ENCODE measurements at regions not wholly inside any gene's neighbourhood (a gene's known extent, or its start where the extent isn't known, plus 50 kb on each side); places are given as distances from the start of the nearest gene placed in this dataset.

DNA sequence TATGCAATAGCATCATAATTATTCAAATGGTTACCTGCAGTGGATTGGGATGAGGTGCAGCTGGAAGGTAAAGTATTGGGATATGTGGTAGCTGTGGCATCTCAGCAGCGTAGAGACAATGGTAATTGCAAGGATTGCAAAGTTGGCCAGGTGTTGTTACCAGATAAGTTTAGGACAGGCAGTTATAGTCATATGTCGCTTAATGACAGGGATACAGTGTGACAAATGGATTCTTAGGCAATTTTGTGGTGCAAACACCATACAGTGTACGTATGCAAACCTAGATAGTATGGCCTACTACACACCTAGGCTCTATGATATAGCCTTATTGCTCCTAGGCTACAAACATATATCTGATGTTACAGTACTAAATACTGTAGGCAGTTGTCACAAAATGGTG, 163.5 kb upstream of the LYZL2 start:
- no peak for DNase-seq

DNA sequence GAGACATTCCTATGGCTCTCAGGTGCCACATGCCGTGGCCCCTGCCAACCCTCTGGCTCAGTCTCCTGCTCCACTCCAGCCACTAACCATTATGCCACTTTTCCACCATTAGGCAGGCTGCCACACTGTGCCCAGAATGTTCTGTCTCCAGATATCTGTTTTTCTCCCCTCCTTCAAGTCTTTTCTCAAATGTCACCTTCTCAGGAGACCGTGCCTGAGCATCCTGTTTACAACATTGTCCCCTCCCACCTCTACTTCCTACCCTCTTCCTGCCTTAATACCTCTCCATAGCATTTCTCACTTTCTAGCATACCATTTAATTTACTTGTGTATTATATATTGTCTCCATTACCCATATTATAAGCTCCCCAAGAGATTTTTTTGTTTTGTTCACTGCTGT, 162.5 kb upstream of the LYZL2 start:
- DNase-seq = no peak

DNA sequence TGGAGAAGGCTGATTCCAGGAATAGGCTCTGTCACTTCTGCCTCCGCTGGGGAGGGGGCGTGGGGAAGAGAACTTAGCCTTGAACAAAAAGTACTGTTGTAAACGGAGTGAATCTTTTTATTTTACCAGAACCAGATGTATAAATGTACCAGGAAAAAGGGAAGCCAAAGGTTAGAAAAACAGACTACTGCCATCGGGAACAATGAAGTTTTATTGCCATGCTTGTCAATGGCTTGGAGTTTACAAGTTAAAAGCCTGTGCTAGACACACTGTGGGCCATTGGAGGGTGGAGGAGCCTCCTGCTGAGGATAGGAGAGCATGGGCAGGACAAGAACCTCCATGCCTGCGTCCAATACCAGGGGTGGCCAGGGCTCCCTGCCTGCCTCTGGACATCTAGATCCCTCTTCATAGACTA, 161.7 kb upstream of the LYZL2 start:
- DNase-seq = no peak

DNA sequence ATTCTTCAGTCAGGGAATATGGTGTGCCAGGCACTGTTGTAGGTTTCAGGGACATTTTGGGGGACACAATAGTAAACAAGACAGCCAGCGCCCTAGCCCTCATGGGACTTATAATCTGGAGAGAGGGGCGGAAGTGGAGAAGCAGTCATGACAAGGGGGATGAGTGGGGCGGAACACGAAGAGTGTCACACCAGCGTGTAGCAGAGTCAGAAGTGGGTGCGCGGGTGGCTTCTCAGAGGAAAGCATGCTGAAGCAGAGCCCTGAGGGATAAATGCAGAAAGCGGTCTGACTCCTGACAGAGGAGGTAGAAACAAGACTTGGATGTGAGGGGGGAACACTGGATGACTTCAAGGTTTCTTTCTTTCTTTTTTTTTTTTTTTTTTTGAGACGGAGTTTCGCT, 160.3 kb upstream of the LYZL2 start:
- DNase-seq = peak in 1 of 2 experiments; percentile 23

DNA sequence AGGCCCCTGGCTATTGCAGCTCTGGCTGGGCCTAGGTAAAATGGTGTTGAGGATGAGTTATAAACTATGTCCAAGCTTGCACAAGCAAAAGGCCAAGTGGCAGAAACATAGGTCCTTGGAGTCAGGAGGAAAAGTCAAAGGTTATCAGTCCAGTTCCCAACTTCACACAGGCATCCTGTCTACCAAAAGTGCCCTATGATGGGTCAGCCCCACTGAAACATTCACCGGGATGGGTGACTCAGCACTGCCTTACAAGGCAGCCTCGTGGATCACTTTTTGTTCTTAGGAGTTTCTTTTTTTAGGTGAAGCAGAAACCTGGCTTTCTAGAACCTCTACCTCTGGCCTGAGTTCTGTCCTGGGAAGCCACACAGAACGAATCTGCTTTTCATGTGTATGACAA, 158.8 kb upstream of the LYZL2 start:
- no peak for DNase-seq

DNA sequence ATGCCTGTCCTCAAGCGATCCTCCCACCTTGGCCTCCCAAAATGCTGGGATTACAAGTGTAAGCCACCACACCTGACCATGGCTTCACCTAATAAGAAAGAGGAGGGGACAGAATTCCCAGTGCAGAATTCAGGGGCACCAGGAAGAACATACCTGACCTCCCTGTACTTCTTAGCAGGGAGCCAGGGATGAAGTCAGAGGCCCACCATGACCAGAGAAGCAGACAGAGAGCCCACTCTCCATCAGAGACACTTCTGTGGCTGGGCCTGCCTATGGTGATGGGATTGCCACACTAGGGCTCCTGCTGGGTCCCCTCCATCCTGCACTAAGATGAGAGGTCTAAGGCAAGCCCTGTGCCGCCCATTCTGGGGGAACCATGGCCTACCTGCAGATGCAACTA, 157.4 kb upstream of the LYZL2 start:
- DNase-seq = no peak

DNA sequence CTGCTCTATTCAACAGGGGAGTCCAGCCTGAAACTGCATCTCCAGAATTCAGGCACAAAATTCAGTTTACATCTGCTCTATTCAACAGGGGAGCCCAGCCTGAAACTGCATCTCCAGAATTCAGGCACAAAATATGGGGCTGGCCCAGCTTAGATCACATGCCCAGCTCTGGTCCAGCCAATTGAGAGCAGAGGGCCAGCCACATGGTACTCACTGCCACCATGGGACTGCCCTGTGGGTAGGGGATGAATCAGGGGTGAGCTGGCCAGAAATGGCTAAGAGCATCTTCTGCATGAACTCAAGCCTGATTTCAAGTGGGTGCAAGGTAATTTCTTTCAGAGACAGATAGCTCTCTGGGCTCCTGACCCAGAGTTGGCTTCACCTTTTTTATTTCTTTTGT, 156.6 kb upstream of the LYZL2 start:
- DNase-seq = no peak

DNA sequence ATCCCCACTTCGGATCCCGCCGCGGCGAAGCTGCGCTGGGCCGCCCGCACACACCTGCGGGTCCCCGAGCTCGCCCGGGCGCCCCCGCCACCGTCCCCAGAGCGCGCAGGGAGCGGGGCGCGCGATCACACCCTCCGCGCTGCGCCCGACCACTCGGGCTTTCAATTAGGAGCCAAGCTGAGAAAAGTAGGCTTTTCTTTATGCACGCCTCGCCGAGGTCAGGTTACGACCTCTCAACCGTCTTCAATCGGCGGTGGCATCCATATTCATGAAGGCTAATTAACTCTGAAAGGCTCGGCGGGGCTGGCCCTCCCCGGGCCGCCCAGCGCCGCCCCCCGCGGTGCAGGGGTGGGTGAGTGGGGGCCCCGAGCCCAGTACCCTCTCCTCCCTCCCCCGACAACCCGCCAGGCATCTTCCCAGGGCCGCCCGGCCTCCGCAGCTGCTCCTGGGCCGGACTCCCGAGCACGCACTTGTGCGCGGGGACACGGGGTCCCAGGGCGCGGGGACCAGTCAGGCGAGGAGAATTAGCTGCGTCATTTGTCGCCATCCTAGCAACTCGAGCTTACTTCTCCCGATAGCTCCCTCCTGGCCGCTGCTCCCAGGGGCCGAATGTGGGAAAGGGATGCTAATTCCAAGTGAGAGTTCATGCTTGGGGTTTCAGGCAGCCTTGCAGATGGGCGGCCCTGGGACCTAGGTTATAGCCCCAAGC, 155.5 kb upstream of the LYZL2 start:
- DNase-seq = peak; percentile 14 to 30

DNA sequence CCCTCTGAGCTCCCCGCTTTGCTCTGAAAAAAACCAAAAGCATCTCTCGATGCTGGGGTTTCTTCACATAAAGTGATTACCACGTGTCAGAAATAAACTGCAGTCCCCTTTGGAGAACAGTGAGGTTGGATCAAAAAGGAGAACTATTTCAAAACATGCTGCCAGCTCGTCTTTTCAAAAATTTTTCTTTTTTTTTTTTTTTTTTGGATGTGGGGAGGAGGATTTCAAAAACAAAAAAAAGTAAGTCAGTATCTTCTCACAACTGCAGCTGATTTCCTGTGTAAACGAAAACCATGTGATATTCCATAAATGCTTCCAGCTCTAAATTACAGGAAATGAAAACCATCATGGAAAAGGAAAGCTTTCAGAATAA, 155.0 kb upstream of the LYZL2 start:
- DNase-seq = no peak

DNA sequence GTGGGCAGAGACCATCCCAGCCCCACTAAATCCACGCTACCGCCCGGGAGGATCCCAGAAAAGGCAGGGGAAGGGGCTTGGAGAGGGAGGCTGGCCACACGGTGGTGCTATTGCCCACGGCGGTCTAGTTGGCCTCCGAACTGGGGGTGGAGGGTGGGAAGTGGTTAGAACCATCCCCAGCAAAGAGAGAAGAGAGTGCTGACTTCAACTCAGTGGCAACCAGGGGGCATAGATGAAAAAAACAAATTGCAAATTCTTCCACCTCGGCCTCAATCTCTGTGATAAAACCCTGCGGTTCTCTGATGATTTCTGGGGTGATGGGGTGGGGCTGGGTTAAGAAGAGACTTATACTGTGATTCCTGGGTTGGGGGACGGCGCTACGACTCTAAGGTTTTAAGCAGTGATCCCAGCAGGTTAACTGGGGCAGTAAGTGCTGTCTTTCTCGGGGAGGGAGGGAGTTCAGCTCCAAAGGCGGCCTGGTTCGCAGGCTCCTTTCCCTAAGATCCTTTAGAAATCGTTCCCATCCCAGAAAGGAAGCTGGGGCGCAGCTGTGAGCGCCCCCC, 154.5 kb upstream of the LYZL2 start:
- DNase-seq = peak; percentile 77 to 80

DNA sequence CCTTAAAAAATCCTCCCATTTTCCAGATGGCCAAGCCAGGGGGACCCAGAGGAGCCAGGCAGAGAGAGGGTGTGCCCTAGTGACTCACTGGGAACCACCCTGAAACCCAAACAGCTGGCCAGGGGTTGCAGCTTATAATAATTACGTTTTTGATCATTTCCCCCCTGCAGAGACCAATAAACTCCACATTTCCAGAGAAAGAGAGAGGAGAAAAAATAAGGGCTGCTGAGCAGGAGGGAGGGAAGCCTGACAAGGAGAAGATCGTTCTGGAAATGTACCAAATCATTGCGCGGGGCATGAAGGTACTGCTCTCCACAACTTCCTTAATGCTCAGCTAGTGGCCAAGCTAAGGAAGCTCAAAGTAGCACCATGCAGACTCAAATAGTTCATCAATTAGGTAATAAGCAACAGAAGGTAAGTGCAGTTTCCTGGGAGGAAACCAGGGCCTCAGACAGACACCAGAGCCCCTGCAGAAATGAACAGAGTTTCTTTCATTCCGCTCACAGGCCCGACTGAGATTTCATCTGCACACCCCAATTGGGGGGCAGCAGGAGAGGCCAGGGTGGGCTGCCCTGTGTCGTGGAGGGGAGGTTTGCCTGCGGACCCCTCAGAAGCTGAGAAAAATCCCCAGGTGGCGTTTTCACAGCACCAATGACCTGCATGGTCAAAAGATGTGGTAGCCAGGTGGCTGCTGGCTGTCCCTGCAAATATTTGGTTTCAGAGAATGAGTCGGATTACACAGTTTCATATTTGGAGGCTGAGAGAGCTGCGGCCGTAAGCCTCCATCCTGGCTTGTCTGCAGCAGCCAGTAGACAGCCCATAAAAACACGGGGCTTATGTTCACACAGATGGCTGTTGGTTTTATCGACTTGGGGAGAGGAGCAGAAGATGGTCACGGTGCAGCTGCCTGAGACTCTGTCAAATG, 153.2 kb upstream of the LYZL2 start:
- no peak for DNase-seq

DNA sequence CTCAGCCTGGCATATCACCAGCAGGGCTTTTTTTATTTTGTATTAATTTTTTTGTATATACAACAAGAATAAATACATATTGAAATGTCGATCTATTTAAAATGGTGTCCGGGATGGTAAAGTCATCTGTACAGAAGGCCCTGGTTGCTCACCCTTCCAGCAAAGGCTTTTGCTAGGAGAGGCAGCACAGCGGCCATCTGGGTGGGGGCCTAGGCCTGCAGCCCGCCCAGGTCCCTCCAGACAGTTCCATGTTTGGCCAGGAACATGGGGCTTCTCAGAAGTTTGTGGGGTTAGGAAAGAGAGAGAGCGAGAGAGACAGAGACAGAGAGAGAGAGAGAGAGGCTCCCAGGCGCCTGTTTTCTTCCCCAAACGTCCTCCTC, 152.6 kb upstream of the LYZL2 start:
- no peak for DNase-seq

DNA sequence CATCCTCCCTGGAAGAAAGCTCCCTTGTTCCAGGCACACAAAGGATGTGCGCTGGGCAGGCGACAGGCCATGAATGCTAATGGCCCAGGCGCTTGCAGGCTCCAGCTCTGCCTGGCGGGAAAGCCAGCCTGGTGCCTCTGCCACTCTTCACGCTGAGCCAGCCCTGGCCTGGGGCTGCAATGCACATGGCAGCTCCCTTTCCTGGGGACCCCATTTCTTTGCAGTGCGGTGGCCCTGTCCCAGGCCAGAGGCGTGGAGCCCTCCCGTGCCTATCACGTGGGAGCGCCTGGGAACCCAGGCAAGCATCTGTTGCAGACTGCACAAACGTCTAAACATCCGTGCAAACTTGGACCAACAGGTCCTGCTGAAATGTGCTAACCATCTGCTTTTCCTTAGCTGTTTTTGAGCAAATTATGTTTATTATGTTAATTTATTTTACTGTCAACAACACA, 152.1 kb upstream of the LYZL2 start:
- DNase-seq = no peak

DNA sequence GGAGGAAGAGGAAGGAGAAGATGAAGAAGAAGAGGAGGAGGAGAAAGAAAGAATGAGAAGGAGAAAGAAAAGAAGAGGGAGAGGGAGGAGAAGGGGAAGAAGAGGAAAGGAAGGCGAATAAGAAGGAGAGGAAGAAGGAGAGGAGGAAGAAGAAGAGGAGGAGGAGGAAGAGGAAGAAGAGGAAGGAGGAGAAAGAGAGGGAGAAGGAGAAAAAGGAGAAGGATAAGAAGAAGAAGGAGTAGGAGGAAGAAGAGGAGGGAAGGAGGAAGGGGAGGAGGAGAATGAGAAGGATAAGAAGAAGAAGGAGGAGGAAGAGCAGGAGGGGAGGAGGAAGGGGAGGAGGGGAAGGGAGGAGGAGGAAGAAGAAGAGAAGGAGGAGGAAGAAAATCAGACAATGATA, 149.2 kb upstream of the LYZL2 start:
- DNase-seq = no peak

DNA sequence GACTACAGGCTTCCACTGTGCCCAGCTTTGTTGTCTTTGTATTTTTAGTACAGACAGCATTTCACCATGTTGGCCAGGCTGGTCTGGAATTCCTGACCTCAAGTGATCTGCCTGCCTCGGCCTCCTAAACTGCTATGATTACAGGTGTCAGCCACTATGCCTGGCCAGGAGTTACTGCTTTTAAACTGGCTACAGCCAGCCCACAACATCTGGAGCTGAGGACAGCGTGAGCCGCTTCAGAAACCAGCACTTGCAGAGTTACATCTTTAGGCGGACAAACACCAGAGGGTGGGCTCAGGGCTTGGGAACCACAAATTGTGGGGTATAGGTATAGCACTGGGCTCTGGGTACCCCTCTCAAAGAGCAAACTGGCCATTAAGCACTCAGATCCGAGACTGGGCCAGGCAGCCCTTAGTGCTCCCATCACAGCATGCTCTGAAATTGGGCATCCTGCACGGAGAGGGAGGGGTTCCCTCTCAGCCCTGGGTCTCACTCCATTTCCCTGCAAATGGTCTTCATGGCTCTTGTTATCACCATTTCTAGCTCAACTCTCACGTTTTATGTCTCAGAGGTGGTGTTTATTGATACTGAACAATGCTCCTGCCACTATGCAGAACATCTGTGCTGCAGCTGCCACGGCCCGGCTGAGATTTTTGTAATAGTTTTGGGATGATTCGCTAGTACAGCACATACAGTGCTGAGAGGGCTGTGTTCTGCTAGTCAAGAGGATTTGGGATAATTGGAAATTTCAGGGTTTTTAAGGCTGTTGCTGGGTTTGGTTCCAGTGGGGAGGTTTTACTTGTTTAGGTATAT, 146.4 kb upstream of the LYZL2 start:
- no peak for DNase-seq

DNA sequence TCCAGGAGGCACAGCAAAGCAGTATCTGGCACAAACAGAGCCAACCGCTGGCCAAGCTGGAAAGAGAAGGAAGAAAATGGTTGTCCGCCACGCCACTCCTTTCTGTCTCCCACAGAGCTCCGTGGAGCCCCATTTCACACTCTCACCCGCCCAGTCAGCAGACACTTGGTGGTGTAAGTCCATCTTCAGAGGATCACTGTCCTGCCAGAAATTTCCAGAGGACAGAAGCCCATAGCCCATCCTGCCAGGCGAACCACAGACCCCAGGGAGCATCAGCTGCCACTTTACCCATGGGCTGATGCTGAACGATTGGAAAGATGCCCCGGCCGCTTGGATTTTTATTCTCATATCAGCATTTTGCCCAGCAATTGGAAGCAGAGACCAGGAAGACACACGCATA, 144.7 kb upstream of the LYZL2 start:
- DNase-seq = no peak

DNA sequence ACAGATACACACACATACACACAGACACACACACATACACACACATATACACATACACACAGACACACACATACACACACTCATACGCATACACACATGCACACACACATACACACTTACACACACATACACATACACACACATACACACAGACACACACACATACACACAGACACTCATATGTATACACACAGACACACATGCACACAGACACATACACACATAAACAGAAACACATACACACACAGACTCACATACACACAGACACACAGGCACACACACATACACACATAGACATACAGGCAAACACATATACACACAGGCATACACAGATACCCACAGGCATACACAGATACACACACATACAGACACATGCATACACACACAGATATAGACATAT, 143.9 kb upstream of the LYZL2 start:
- no peak for DNase-seq

DNA sequence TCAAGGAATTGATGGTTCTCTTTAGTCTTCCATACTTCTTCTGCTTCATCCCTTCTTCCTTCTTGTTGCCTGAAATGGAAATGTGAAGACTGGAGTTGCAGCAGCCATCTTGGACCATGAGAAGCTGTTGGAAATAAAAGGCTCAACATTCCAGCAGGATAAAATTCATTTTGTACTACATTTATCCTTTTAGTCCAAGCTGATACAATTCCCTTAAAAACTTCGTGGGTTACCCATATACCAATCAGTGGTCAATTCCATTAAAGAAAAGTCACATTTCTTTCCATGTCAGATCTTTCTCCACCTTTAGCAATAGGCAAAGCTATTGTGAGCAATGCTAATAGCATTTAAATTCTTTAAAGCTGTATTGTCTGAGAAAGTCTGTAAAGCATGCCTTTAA, 141.3 kb upstream of the LYZL2 start:
- DNase-seq = no peak

DNA sequence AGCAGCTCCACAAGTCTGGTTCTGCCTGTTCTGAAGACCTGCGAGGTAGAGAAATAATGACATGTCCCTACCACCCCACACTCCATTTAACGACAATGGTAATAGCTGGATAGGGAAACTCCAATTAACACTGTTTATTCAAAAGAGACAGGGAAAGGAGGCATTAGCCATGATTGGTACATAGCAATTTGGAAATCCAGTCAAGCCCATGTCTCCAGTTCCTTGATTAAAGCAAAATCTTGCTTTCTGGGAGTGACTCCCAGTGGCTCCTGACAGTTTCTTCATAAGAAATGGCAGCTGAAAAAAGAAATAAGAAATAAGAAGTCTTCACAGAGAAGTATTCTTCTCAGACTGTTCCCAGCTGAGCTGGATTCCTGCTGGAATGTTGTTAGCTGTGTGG, 140.7 kb upstream of the LYZL2 start:
- no peak for DNase-seq

DNA sequence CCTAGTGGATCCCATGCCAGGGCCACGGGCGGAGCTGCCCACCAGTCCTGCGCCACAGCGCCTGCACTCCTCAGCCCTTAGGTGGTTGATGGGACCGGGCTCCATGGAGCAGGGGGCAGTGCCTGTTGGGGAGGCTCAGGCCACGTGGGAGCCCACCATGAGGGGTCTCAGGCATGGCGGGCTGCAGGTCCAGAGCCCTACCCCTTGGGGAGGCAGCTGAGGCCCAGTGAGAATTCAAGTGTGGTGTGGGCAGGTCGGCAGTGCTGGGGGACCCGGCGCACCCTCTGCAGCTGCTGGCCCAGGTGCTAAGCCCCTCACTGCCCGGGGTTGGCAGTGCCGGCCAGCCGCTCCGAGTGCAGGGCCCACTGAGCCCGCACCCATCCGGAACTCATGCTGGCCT, 139.8 kb upstream of the LYZL2 start:
- DNase-seq = no peak

DNA sequence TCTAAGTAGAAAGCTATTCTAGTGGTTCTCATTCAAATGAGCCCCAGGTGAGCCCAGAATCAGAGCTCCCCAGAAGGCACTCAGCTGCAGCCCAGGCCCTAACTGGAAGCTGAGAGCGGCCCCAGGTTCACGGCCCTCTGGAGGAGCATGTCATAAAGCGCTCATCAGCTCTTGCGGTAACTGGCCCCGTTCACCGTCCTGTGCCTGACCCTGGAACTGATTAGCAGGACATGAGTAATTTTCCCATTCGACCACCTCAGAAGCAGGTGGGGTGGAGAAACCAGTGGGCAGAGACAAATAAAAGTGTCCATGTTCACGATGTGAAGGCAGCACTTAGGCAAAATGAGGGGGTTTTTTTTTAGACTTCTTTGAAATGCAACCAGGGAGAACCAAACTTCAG, 136.1 kb upstream of the LYZL2 start:
- no peak for DNase-seq

DNA sequence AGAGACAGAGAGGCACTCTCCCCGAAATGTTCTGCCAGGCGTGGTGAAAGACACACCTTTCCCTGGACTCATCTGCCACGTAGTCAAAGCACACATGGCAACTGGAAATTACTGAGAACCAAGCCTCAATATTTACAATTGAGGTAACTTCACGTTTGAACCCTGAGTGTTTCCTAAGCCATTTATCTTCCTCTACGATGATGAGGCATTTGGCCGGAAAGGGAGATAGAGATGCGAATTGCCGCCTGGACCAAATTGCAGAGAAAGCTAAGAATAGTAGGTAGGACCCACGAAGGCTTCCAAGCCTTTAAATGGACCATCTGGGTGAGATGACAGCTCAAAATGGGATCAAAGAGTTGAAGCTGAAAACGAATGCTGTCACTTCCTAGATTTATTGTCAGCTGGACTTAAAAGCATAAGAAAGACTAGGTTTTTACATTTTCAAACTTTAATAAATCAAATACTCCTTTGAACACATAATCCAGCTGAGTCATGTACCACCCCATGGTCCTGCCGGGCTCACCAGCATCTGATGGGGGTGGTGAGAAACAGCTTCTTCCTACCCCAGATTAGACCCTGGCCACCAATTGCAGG, 135.6 kb upstream of the LYZL2 start:
- DNase-seq = no peak

DNA sequence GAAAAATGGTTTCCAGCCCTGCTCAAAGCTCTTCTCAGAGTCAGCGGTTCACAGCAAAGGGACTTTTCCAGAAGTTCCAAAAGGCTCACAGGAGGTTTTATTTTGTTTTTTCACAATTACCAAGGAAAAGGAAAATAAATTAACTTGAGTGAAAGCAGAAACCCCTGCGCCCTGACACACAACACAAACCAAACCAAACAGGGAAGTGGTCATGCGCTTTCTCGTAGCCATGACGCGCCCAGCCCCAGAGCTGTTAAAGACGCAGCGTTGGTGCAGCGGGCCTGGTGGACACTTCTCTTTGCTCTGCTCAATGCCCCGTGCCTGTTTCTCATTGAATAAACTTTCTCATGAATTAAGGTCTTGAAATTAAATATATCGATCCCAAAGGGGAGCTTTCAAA, 134.4 kb upstream of the LYZL2 start:
- no peak for DNase-seq

Measured in stimulated activated CD4-positive, alpha-beta T cell treated with anti-CD3 and anti-CD28 coated beads, Interleukin-4, amount 100 ng/mL, for 4 hours (primary cell).